Endothelial cell of umbilical vein (primary cell): ENCODE measurements at regions not wholly inside any gene's neighbourhood (a gene's known extent, or its start where the extent isn't known, plus 50 kb on each side); places are given as distances from the start of the nearest gene placed in this dataset.
A peak's percentile ranks its signal among the peaks of the same experiment; 100 is the strongest.

Experiments used
- BruUV-seq: library from RNA; stranded (reverse); fragments of 400-500 nt; replicated peaks from 2 replicates; lab custom pipeline; 2021; lab: Mats Ljungman, UMichigan
- CTCF ChIA-PET: fragments of 300-600, 350-600 bp; sonication (Branson Sonifier 250); formaldehyde crosslinking; loops from one replicate; lab custom pipeline; 2021; ENCODE audit warnings: antibody characterized with exemption, inconsistent platforms; lab: Charles Lee
- POLR2A ChIA-PET: fragments of 300-600, 350-600 bp; sonication (Branson Sonifier 250); formaldehyde crosslinking; loops from one replicate; lab custom pipeline; 2021; ENCODE audit warnings: antibody characterized with exemption, inconsistent platforms; lab: Charles Lee
- DNase-seq: peaks from one replicate; pipeline ENCODE4 v3.0.0-alpha.2; 2011; ENCODE audit warnings: low read depth, low spot score
- FAIRE-seq: peaks from 2 replicates; lab custom pipeline; 2011; peaks lifted over from hg19 to GRCh38; lab: Jason Lieb, UNC
- H2AFZ ChIP-seq: 2 replicates; pipeline ENCODE4 v1.6.0; 2012; ENCODE audit warnings: low read depth, low read length, control low read depth, inconsistent platforms
- H3K27ac ChIP-seq: 2 replicates; pipeline ENCODE4 v1.5.1; 2011; ENCODE audit warnings: low read depth, mild to moderate bottlenecking, control low read depth, low read length, moderate library complexity; ENCODE audit not compliant: insufficient read depth
- H3K27me3 ChIP-seq, 2 experiments: 2 replicates each; pipeline versions ENCODE4 v1.6.0 to v1.6.1; 2011; ENCODE audit warnings: low read length in 2 of 2, mixed read lengths in 1 of 2; ENCODE audit not compliant: control insufficient read depth in 2 of 2, insufficient read depth in 2 of 2
- H3K36me3 ChIP-seq, 2 experiments: 2 replicates in 1 of 2; 3 replicates in 1 of 2; pipeline ENCODE4 v1.5.1; 2011; ENCODE audit warnings: low read length in 2 of 2, mild to moderate bottlenecking in 1 of 2, moderate library complexity in 1 of 2; ENCODE audit not compliant: control insufficient read depth in 2 of 2, insufficient read depth in 2 of 2; ENCODE audit errors: extremely low read depth in 1 of 2
- H3K4me1 ChIP-seq: 3 replicates; pipeline ENCODE4 v1.5.1; 2011; ENCODE audit warnings: mild to moderate bottlenecking, low read length; ENCODE audit not compliant: control insufficient read depth, insufficient read depth; ENCODE audit errors: extremely low read depth
- H3K4me2 ChIP-seq: 2 replicates; pipeline ENCODE4 v1.6.1; 2011; ENCODE audit warnings: low read length, control low read depth, mixed read lengths; ENCODE audit not compliant: insufficient read depth
- H3K4me3 ChIP-seq, 3 experiments: fragments of 200-600 bp in 1 of 3; sonication (generic), shearing (Covaris generic) in 1 of 3; replicated peaks in 1 of 3; 2 replicates each; pipeline ENCODE4 v1.5.1; 2011 to 2016; ENCODE audit warnings: control low read depth in 3 of 3, low read length in 3 of 3, mild to moderate bottlenecking in 2 of 3, inconsistent platforms in 1 of 3, low read depth in 1 of 3, moderate library complexity in 1 of 3; ENCODE audit not compliant: insufficient read depth in 1 of 3
- H3K79me2 ChIP-seq: 2 replicates; pipeline ENCODE4 v1.6.0; 2012; ENCODE audit warnings: low read length, inconsistent platforms; ENCODE audit not compliant: control insufficient read depth, insufficient read depth
- H3K9ac ChIP-seq: replicated peaks from 2 replicates; pipeline ENCODE3; 2011; ENCODE audit warnings: low read length, control low read depth; ENCODE audit not compliant: insufficient read depth; ENCODE audit errors: extremely low read depth
- H3K9me1 ChIP-seq: replicated peaks from 3 replicates; pipeline ENCODE4 v1.6.0; 2011; ENCODE audit warnings: mild to moderate bottlenecking, low read length; ENCODE audit not compliant: control insufficient read depth, insufficient read depth; ENCODE audit errors: extremely low read depth
- H3K9me3 ChIP-seq: replicated peaks from 2 replicates; pipeline ENCODE4 v1.5.1; 2012; ENCODE audit warnings: low read length, inconsistent platforms; ENCODE audit not compliant: control insufficient read depth, insufficient read depth
- H4K20me1 ChIP-seq: replicated peaks from 2 replicates; pipeline ENCODE3; 2011; ENCODE audit warnings: mild to moderate bottlenecking, low read length; ENCODE audit not compliant: control insufficient read depth, insufficient read depth; ENCODE audit errors: extremely low read depth
- EZH2 ChIP-seq: IDR thresholded peaks from 2 replicates; pipeline ENCODE4 v1.6.1; 2012; ENCODE audit warnings: borderline replicate concordance, low read depth, mild to moderate bottlenecking, moderate library complexity, low read length, inconsistent platforms; ENCODE audit not compliant: severe bottlenecking
- FOS ChIP-seq: IDR thresholded peaks from 2 replicates; pipeline ENCODE4 v1.6.1; 2011; ENCODE audit warnings: mild to moderate bottlenecking, low read length, moderate library complexity, borderline replicate concordance; ENCODE audit not compliant: insufficient read depth
- GATA2 ChIP-seq: IDR thresholded peaks from 2 replicates; pipeline ENCODE4 v1.7.0; 2011; ENCODE audit warnings: low read depth, mild to moderate bottlenecking, moderate library complexity, mixed read lengths, low read length; ENCODE audit not compliant: insufficient read length, insufficient read depth
- JUN ChIP-seq: IDR thresholded peaks from 2 replicates; pipeline ENCODE4 v1.6.1; 2011; ENCODE audit warnings: borderline replicate concordance, low read depth; ENCODE audit not compliant: insufficient read length, insufficient read depth
- MAX ChIP-seq: IDR thresholded peaks from 2 replicates; pipeline ENCODE4 v1.6.1; 2011; ENCODE audit not compliant: insufficient read depth, insufficient read length
- MYC ChIP-seq: IDR thresholded peaks from one replicate; pipeline ENCODE4 v1.6.1; 2011; ENCODE audit warnings: mild to moderate bottlenecking, low read depth, low read length
- POLR2A ChIP-seq: IDR thresholded peaks from 2 replicates; pipeline ENCODE4 v1.6.1; 2012; ENCODE audit warnings: low read depth, mild to moderate bottlenecking, control low read depth, low read length
- POLR2AphosphoS5 ChIP-seq: IDR thresholded peaks from 2 replicates; pipeline ENCODE4 v1.6.1; 2012; ENCODE audit warnings: low read depth, mild to moderate bottlenecking, control low read depth, low read length, moderate library complexity; ENCODE audit not compliant: insufficient read depth
- dilution Hi-C: fragments of 300-500 bp; cut with MboI; formaldehyde crosslinking; loops from one replicate; pipeline ENCODE4 v1.15.0; 2019; ENCODE audit warnings: low sequenced_read_pairs; ENCODE audit not compliant: extremely low pct_ligation_motif_present
- intact Hi-C: fragments of 100-400 bp; cut with micrococcal nuclease; formaldehyde crosslinking; loops from one replicate; pipeline ENCODE4 v1.10.0; 2022
- TF ChIP-seq, protein P1 (sequence below), 2 donors: IDR thresholded peaks; 1 replicate in 1 of 2; 2 replicates in 1 of 2; pipeline ENCODE4 v1.5.1; 2011; ENCODE audit warnings: low read length in 2 of 2, mild to moderate bottlenecking in 2 of 2, moderate library complexity in 2 of 2, control low read depth in 1 of 2, inconsistent platforms in 1 of 2, low read depth in 1 of 2; ENCODE audit not compliant: insufficient read depth in 1 of 2; ENCODE audit errors: extremely low read depth in 1 of 2

GRCh38 chr2:173448938-173449471 is 94.3 kb downstream of the CDCA7 start:
- no peak overlapping the region for H3K9ac ChIP-seq
- no peaks in the 10 kb centered on the region for H3K9me3 ChIP-seq
- H2AFZ ChIP-seq, result peak overlapping the region; percentile 99
- H3K79me2 ChIP-seq, result no peaks in the 10 kb centered on the region
- dilution Hi-C loops, result no loop called here
- no peaks in the 10 kb centered on the region for H3K36me3 ChIP-seq
- no TSS peak for BruUV-seq
- H4K20me1 ChIP-seq, result no peaks in the 10 kb centered on the region
- H3K4me3 ChIP-seq, result peak overlapping the region; percentile 29 to 45 (median 37)
- DNase-seq (peak; percentile 64), FAIRE-seq (peak; percentile 83)
- intact Hi-C loops, result loop anchor here (1.0 kb wide), 3 partner anchors 47 to 643 kb away; no protein-coding TSS in a partner anchor
- peaks cover 3% of the 10 kb centered on the region for H3K4me1 ChIP-seq
- TF ChIP-seq POLR2A (peak; percentile 21), GATA2 (no peak), JUN (no peak), MYC (no peak), EZH2 (no peak), POLR2AphosphoS5 (no peak), FOS (no peak), MAX (no peak)
- TF ChIP-seq, protein P1, sequence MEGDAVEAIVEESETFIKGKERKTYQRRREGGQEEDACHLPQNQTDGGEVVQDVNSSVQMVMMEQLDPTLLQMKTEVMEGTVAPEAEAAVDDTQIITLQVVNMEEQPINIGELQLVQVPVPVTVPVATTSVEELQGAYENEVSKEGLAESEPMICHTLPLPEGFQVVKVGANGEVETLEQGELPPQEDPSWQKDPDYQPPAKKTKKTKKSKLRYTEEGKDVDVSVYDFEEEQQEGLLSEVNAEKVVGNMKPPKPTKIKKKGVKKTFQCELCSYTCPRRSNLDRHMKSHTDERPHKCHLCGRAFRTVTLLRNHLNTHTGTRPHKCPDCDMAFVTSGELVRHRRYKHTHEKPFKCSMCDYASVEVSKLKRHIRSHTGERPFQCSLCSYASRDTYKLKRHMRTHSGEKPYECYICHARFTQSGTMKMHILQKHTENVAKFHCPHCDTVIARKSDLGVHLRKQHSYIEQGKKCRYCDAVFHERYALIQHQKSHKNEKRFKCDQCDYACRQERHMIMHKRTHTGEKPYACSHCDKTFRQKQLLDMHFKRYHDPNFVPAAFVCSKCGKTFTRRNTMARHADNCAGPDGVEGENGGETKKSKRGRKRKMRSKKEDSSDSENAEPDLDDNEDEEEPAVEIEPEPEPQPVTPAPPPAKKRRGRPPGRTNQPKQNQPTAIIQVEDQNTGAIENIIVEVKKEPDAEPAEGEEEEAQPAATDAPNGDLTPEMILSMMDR (IDR thresholded peaks at IDR 0.05; ENCODE audit: extremely low read depth in 1 of 2, insufficient read depth in 1 of 2, low read depth in 1 of 2, low read length in 2 of 2), result peak; percentile 63 to 65
- peaks cover 3 to 9% of the 10 kb centered on the region in 2 experiments for H3K27me3 ChIP-seq
- H3K27ac ChIP-seq, result no peak overlapping the region
- H3K4me2 ChIP-seq, result peak overlapping the region; percentile 70
- ChIA-PET POLR2A (no interaction called here), CTCF (interaction anchor here (0.7 to 3.1 kb wide), 30 partner anchors 8 to 901 kb away, joined by 3 to 63 read pairs (median 4); no protein-coding TSS in a partner anchor)
- H3K9me1 ChIP-seq, result no peaks in the 10 kb centered on the region
